IPS-18a (cell line): ENCODE measurements at regions not wholly inside any gene's neighbourhood (a gene's known extent, or its start where the extent isn't known, plus 50 kb on each side); places are given as distances from the start of the nearest gene placed in this dataset.

Experiments
- H3K27ac ChIP-seq: one replicate; pipeline ENCODE4 v1.5.1; 2013; ENCODE audit warnings: low read length
- H3K27me3 ChIP-seq: one replicate; pipeline ENCODE4 v1.6.1; 2013; ENCODE audit warnings: mild to moderate bottlenecking, low read length; ENCODE audit not compliant: control insufficient read depth, insufficient read depth
- H3K36me3 ChIP-seq: one replicate; pipeline ENCODE4 v1.6.1; 2013; ENCODE audit warnings: low read depth, low read length; ENCODE audit not compliant: control insufficient read depth
- H3K4me1 ChIP-seq: one replicate; pipeline ENCODE4 v1.6.1; 2013; ENCODE audit warnings: low read depth, low read length; ENCODE audit not compliant: control insufficient read depth
- H3K4me3 ChIP-seq: one replicate; pipeline ENCODE4 v1.5.1; 2013; ENCODE audit warnings: low read length
- H3K9ac ChIP-seq: one replicate; pipeline ENCODE4 v1.6.1; 2013; ENCODE audit warnings: mild to moderate bottlenecking, low read length, moderate library complexity
- H3K9me3 ChIP-seq: one replicate; pipeline ENCODE4 v1.6.1; 2013; ENCODE audit warnings: low read depth, low read length; ENCODE audit not compliant: control insufficient read depth

DNA sequence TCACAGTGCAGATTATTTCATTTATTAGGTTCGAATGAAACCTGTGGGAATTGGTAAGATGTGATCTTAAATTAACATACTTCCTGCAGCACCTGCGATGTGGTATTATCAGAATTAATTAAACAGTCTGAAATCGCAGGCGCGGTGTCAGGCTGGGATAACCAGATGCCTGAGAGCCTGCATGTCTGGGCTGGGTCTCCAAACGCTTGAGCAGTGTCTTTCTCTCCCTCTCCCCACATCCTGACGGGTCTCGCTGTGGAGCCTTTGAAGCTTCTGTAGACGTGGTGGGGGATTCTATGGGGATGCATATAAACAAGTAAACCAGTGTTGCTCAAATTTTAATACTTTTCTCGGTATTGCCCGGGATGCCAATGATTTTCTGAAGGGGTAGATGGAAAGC, 366.2 kb upstream of the SPRED2 start:
- no peaks in the 10 kb centered on the region for H3K4me1 ChIP-seq
- H3K27me3 ChIP-seq = no peaks in the 10 kb centered on the region
- H3K9ac ChIP-seq = no peak overlapping the region
- H3K4me3 ChIP-seq = no peak overlapping the region
- no peaks in the 10 kb centered on the region for H3K36me3 ChIP-seq
- H3K9me3 ChIP-seq = no peaks in the 10 kb centered on the region
- H3K27ac ChIP-seq = no peak overlapping the region

- no peaks in the 10 kb centered on the region for H3K27me3 ChIP-seq
- H3K9ac ChIP-seq = no peak overlapping the region
- H3K4me3 ChIP-seq = no peak overlapping the region
- H3K9me3 ChIP-seq = no peaks in the 10 kb centered on the region
- H3K4me1 ChIP-seq = no peaks in the 10 kb centered on the region
- H3K36me3 ChIP-seq = no peaks in the 10 kb centered on the region
- no peak overlapping the region for H3K27ac ChIP-seq
Observed at GRCh38 chr2:65794994-65795393, 362.6 kb upstream of the SPRED2 start.

- H3K9ac ChIP-seq = no peak overlapping the region
- H3K36me3 ChIP-seq = no peaks in the 10 kb centered on the region
- H3K4me1 ChIP-seq = no peaks in the 10 kb centered on the region
- no peak overlapping the region for H3K4me3 ChIP-seq
- no peak overlapping the region for H3K27ac ChIP-seq
- H3K27me3 ChIP-seq = no peaks in the 10 kb centered on the region
- H3K9me3 ChIP-seq = no peaks in the 10 kb centered on the region
Observed at GRCh38 chr2:65791404-65791975, 359.1 kb upstream of the SPRED2 start.

DNA sequence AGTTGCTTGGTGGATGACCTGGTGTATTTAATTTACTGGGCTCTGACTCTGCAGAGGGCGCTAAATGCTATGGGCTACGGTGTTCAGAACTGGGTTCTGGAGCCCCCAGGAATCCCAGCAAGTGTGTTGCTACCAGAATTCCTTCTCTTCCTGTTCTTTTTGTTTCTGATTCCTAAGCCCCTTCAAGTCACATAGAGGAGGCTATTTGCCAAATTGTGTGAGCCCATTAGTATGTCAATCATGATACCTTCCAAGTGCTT, 358.2 kb upstream of the SPRED2 start:
- no peaks in the 10 kb centered on the region for H3K36me3 ChIP-seq
- H3K9me3 ChIP-seq = no peaks in the 10 kb centered on the region
- no peaks in the 10 kb centered on the region for H3K4me1 ChIP-seq
- no peaks in the 10 kb centered on the region for H3K27me3 ChIP-seq
- H3K27ac ChIP-seq = no peak overlapping the region
- H3K9ac ChIP-seq = no peak overlapping the region
- no peak overlapping the region for H3K4me3 ChIP-seq

DNA sequence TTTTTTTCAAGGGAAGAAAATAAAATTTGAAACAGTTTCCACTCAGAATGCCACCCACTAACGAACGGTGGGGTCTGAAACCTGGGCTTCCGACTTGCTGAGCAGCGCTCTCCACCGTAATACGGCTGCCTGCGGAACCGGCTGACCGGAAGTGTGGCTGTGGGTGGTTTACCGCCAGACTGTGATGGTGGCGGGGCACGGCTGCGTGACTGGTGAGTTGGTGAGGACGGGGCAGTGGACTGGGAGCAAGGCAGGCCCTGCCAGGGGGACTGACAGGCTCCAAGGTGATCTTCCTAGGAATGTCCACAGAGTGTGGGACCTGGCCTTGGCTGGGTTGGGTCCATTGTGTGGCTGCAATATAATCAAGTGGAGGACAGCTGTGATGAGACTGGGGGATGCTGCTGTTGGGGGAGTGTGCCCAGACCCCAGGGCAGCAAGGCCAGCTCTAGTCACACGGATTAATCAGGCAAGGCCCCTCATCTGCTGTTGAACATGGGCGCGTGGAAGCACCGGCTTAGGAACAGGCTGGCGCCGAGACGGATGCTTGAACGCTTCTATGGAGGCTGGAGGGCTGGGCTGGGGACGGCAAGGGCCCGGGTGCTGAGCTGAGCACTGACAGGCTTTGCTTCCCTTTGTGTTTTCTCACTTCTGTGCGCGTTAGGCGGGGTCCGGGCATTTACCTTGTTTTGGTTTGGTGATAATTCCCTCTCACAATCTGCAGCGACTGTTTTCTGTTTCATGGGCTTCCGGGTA, 357.7 kb upstream of the SPRED2 start:
- Histone ChIP-seq H3K27ac (no peak overlapping the region), H3K9me3 (no peaks in the 10 kb centered on the region), H3K36me3 (no peaks in the 10 kb centered on the region), H3K27me3 (no peaks in the 10 kb centered on the region), H3K9ac (no peak overlapping the region), H3K4me1 (no peaks in the 10 kb centered on the region), H3K4me3 (no peak overlapping the region)

DNA sequence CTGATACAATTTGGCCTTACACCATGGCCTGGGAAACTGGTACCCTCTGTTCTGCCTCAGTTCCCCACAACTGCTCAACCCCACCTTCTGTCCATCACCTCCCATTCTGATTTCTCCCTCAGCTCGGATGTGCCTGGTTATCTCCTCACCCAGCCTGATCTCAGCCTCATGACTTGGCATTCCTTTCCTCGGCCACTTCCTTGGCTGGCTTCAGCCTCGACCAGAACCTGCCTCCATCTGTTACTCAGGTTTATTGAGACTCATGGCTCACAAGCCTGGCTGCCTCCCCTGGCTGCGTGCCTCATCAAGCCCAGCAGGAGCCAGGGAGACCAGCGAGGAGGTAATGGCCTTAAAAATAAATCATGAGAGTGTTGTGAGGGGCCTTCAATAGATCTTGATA, 356.2 kb upstream of the SPRED2 start:
- no peaks in the 10 kb centered on the region for H3K4me1 ChIP-seq
- H3K4me3 ChIP-seq = no peak overlapping the region
- H3K27me3 ChIP-seq = no peaks in the 10 kb centered on the region
- no peak overlapping the region for H3K9ac ChIP-seq
- H3K36me3 ChIP-seq = no peaks in the 10 kb centered on the region
- H3K27ac ChIP-seq = no peak overlapping the region
- H3K9me3 ChIP-seq = no peaks in the 10 kb centered on the region

DNA sequence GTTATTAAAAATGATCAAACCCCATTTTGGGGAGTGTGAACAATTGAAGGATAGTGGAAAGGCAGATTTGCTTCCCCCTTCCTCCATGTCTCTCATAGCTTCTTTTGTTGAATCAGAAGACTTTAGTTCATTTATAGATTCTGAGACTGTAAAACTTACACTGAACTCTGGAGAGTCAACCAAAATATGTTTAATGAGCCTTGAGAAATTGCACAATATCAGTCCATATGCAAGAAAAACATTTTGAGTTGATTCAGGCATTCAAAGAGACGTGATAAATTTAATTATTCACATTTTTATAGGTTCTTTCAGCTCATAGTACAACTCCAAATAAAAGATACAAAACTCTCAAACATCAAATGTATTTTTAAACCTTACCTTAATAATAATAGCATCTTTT, 354.4 kb upstream of the SPRED2 start:
- H3K27me3 ChIP-seq = no peaks in the 10 kb centered on the region
- no peaks in the 10 kb centered on the region for H3K4me1 ChIP-seq
- no peak overlapping the region for H3K27ac ChIP-seq
- H3K9me3 ChIP-seq = no peaks in the 10 kb centered on the region
- no peak overlapping the region for H3K9ac ChIP-seq
- no peaks in the 10 kb centered on the region for H3K36me3 ChIP-seq
- H3K4me3 ChIP-seq = no peak overlapping the region

DNA sequence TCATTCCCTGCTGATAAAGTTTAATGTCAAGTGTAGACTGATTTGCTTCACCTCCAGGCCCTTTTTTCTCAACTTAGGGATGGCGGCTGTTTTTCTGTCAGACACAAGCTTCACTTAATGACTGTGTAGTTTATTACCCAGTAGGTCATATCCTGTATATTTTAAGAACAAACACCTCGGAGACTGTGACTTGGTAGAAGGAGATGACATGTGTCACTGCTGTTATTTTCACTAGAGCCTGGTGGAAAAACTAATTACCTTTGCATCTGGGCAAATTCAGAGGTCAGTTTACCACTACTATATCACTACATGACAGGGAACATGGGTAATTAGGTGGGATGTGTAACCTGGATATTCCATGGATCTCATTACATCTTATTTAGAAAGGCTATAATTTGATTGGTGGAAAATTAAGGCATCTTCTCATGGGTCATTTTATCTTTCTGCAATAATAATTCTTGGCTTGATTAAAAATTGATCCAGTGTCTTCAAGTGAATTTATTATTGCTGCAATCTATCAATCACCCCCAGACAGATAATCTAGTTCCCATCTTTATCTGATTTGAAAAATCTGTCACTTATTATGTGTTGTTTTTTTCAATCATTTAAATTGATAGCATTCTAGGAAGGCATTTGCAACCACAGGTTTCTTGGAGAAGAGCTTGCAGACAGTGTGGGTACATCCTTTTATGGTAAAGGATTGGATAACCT, 353.8 kb upstream of the SPRED2 start:
- no peaks in the 10 kb centered on the region for H3K36me3 ChIP-seq
- no peaks in the 10 kb centered on the region for H3K4me1 ChIP-seq
- H3K27ac ChIP-seq = no peak overlapping the region
- no peak overlapping the region for H3K4me3 ChIP-seq
- H3K9me3 ChIP-seq = no peaks in the 10 kb centered on the region
- no peak overlapping the region for H3K9ac ChIP-seq
- no peaks in the 10 kb centered on the region for H3K27me3 ChIP-seq

GRCh38 chr2:65782996-65783650, 350.7 kb upstream of the SPRED2 start:
- Histone ChIP-seq H3K27me3 (no peaks in the 10 kb centered on the region), H3K36me3 (no peaks in the 10 kb centered on the region), H3K4me3 (no peak overlapping the region), H3K4me1 (no peaks in the 10 kb centered on the region), H3K27ac (no peak overlapping the region), H3K9me3 (no peaks in the 10 kb centered on the region), H3K9ac (no peak overlapping the region)

DNA sequence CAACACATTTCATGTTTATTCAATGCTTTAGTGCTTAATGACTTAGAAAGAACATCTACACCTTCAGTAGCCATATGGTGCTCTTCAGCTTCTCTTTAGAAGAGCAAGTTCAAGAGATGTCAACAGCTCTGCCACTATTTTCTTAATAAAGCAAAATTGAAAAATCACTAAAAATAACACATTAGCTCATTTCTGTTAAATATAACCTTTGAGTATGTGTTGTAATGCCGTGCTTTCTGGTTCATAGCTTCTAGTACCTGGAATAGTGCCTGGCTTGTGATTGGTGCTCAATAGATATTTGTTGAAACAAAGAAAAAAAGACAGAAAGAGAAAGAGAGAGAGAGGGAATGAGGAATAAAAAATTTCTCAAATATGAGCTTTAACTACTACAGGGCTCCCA, 349.8 kb upstream of the SPRED2 start:
- Histone ChIP-seq H3K27ac (no peak overlapping the region), H3K27me3 (no peaks in the 10 kb centered on the region), H3K4me1 (no peaks in the 10 kb centered on the region), H3K36me3 (no peaks in the 10 kb centered on the region), H3K4me3 (no peak overlapping the region), H3K9me3 (no peaks in the 10 kb centered on the region), H3K9ac (no peak overlapping the region)

GRCh38 chr2:65781756-65782155, 349.4 kb upstream of the SPRED2 start:
- no peaks in the 10 kb centered on the region for H3K36me3 ChIP-seq
- no peak overlapping the region for H3K4me3 ChIP-seq
- H3K27me3 ChIP-seq = no peaks in the 10 kb centered on the region
- no peak overlapping the region for H3K9ac ChIP-seq
- no peaks in the 10 kb centered on the region for H3K4me1 ChIP-seq
- H3K9me3 ChIP-seq = no peaks in the 10 kb centered on the region
- H3K27ac ChIP-seq = no peak overlapping the region
